Neural cell (in vitro differentiated cells): ENCODE measurements at regions not wholly inside any gene's neighbourhood (a gene's known extent, or its start where the extent isn't known, plus 50 kb on each side); places are given as distances from the start of the nearest gene placed in this dataset.

Experiments used
- CTCF ChIP-seq: fragments of 450-650 bp; IDR thresholded peaks from 2 replicates; pipeline ENCODE4 v1.5.1; 2014; ENCODE audit warnings: antibody characterized with exemption, mild to moderate bottlenecking, moderate library complexity; ENCODE audit not compliant: poor library complexity, severe bottlenecking
- EZH2 ChIP-seq: fragments of 200-600, 300-800 bp; shearing (Covaris generic), sonication (generic); IDR thresholded peaks from 2 replicates; pipeline ENCODE4 v1.6.1; 2014; ENCODE audit warnings: antibody characterized with exemption, low read length, borderline replicate concordance, mild to moderate bottlenecking; ENCODE audit not compliant: insufficient read depth, poor library complexity, severe bottlenecking
- MXI1 ChIP-seq: fragments of 450-650 bp; conservative IDR thresholded peaks from 2 replicates; pipeline ENCODE4 v1.6.1; 2014; ENCODE audit warnings: antibody characterized with exemption, mild to moderate bottlenecking; ENCODE audit not compliant: poor library complexity, severe bottlenecking
- POLR2AphosphoS5 ChIP-seq: IDR thresholded peaks from 2 replicates; pipeline ENCODE4 v1.6.1; 2012
- RAD21 ChIP-seq: fragments of 450-650 bp; conservative IDR thresholded peaks from 2 replicates; pipeline ENCODE4 v1.6.1; 2014; ENCODE audit warnings: antibody characterized with exemption, mild to moderate bottlenecking, moderate library complexity
- REST ChIP-seq: IDR thresholded peaks from 2 replicates; pipeline ENCODE4 v1.6.1; 2012; ENCODE audit warnings: borderline replicate concordance
- TAF1 ChIP-seq: IDR thresholded peaks from 2 replicates; pipeline ENCODE4 v1.6.1; 2012; ENCODE audit warnings: low read depth

GRCh38 chr2:100673115-100673514 lies 110.3 kb downstream of the PDCL3 start:
- TF ChIP-seq EZH2, result no peak
- no peak for TF ChIP-seq REST
- no peak for TF ChIP-seq CTCF
- TF ChIP-seq TAF1, result no peak
- TF ChIP-seq POLR2AphosphoS5, result no peak
- TF ChIP-seq RAD21, result no peak
- TF ChIP-seq MXI1, result no peak
